ENCODE measurements at regions not wholly inside any gene's neighbourhood (a gene's known extent, or its start where the extent isn't known, plus 50 kb on each side); places are given as distances from the start of the nearest gene placed in this dataset.
"Not testable (repeated sequence)": the region's sequence is repeated elsewhere in the genome, so short reads cannot be mapped to it uniquely, and the experiment has no call there.

DNA sequence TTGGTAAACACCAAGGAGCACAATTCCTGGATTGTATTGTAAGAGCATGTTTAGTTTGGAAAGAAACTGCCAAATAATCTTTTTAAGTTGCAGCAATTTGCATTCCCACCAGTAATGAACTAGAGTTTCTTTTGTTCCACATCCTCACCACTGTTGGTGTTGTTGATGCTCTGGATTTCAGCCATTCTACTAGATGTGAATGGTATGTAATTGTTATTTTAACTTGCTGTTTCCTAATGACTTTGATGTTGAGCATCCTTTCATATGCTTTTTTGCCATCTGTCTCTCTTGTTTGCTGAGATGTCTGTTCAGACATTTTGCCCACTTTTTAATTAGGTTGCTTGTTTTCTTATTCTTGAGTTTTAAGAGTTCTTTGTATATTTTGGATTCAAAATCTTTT lies 1654.1 kb downstream of the GRIK2 start:
- no peak for DNase-seq (ENCODE audit: low spot score)

DNA sequence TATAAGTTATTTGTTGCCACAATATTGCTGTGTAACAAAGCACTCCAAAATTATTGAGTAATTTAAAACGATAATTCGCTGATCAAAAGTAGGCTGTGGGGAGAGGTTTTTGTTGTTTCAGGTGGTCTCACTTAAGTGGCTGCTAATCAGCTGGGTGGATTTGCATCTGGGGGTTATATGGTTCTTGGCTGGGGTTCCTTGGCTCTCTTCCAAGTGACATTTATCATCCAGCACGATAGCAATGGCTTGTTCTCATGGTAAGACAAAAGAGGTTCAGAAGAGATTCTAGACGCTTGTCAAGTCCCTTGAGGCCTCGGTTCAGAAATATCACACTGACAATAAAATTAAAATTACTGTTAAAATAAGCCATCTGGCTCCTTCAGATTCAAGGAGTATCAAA lies 1648.8 kb downstream of the GRIK2 start:
- no peak for DNase-seq (ENCODE audit: low spot score)

DNA sequence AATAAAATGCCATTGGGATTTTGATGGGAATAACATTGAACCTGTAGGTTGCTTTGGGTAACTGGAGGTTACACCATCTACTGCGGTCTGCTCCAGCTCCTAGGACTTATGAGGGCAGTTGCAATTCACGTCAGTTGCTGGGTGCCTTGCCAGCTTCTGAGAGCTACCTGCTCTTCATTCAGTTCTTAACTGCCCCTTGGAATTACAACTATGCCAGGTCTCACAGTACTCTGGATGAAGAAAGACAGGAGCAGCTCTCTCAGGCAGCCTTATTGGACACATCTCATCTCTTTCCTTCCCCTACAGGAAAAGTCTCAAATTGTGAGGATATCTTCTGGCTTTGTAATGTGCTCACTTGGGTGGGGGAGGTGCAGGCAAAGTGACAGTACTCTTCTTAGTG lies 1643.3 kb downstream of the GRIK2 start:
- DNase-seq (ENCODE audit: low spot score): no peak

DNA sequence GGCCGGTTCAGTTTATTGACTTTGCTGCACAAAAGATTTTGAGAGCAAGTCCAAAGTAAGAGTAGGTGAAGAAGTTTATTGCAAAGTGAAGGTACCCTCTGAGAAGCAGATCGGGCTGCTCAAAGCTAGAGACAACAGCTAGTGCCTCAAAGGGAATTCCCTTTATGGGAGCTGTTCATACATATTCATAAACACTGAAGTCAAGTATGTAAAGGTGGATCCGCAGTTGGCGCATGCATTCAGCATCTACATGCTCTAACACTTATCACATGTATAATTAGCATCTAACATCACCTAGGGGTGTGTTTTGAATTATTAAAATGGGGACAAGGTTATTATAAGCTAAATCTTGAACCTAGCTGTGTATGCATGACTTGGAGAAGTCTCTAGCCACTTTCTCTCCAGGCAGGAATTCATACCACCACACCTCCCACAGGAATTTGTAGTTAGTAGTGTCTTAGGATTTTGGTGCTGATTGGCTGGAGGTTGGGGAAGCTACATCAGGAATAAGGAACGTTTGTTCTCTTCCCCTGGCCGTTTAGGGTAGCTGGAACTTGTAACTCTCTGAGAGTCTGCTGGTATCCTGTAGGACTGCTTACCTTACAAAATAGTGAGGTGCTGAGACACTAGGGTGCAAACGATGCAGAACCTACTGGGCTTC lies 1633.9 kb downstream of the GRIK2 start:
- DNase-seq (ENCODE audit: low spot score): no peak

DNA sequence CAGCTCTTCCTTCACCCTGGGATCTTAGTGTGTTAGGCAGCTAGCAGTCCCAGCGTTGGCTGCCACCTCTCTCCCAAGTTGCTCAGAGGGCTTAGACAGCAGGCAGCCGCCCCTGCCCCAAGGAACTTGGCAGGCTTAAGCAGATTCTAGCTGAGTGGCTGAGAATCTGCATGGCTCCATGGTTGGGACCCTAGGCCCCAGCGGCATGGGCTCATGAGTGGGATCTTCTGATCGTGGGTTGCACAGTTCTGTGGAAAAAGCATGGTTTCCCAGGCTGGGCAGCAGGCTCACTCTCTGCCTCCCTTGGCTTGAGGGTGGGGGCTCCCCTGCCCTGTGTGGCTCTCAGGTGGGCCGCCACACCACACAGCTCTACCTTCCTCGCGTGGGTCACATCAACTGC lies 1624.9 kb downstream of the GRIK2 start:
- DNase-seq (ENCODE audit: low spot score): no peak

DNA sequence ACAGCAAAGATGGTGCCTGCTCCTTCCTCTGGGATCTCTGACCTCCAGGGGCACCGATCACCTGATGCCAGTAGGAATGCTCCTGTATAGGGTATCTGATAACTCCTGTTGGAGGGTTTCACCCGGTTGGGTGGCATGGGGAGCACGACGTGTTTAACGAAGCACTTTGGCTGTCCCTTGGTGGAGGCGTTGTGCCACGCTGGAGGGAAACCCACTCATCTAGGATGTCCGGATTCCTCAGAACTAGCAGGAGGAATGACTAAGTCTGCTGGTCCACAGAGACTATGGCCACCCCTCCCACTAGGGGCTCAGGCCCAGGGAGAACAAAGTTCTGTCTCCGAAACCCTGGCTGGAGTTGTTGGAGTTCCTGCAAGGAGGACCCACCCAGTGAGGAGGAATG lies 1624.4 kb downstream of the GRIK2 start:
- no peak for DNase-seq (ENCODE audit: low spot score)

DNA sequence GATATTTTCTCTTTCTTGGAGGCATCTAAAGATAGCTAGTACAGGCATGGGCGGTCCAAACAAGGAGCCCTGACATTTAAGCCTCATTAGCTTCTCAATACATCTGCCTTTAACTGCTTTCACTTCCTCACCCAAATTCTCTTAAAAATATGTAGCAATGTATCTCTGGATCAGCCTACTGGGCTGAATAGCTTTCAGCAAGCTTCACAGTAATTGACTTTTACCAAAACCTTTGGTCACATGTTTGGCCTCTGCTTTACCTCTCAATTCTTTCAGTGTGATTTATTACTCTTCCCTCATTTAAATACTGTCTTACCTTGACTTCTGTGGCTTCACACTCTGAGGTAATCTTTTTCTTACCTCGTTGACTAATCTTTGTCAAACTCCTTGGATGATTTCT lies 1618.1 kb downstream of the GRIK2 start:
- no peak for DNase-seq (ENCODE audit: low spot score)

DNA sequence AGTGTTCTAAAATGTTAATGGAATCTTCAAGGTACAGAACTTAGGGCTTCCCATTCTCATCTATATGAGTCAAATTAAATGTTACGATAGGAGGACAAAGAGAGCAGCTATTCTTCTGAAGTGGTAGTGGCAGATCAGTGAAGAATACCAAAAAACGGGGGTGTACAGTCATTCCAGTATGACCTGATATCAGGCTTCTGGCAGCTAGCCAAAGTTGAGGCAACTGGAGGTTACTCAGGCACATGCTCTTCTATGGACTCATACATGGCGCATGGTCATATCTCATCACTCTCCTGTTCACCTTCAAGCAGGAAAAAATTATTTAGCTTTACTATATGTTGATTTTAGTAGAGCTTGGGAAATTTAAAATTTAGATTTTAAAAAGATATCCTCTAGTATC lies 1608.8 kb downstream of the GRIK2 start:
- DNase-seq (ENCODE audit: low spot score): no peak

DNA sequence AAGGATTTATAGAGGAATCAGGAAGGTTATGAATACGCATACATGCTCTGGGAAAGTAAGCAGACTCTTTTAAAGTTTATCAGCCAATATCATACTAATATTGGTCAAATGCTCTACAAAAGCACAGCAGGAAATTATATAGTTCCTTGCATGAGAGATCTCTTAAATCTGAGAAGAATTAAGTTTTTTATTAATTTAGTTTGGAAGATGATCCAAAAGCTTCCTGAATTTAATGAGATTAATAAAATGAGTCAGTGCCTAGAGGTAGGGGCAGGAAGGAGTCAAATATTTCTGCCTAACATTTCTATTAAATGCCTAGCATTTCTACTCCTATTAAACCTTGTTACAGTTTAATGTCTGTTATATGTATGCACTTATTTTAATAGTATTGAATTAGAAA lies 1608.2 kb downstream of the GRIK2 start:
- no peak for DNase-seq (ENCODE audit: low spot score)

DNA sequence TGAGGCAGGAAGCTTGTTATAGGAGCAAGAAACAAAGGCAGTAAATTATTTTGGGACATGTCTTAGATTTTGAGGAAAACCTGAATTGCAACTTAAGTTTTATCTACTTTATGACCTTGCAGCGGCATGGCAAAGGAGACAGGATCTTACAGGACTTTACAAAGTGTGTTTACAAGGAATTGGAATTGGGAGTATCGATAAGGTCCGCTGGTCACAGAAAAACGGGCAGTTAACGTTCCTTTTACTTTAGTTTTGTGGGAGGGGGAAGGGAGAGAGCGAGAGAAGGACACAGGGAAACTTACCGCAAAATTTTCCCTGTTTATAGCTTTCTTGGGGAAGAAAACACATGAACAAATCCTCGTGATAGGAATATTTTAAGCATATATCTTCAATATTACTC lies 1607.2 kb downstream of the GRIK2 start:
- no peak for DNase-seq (ENCODE audit: low spot score)

DNA sequence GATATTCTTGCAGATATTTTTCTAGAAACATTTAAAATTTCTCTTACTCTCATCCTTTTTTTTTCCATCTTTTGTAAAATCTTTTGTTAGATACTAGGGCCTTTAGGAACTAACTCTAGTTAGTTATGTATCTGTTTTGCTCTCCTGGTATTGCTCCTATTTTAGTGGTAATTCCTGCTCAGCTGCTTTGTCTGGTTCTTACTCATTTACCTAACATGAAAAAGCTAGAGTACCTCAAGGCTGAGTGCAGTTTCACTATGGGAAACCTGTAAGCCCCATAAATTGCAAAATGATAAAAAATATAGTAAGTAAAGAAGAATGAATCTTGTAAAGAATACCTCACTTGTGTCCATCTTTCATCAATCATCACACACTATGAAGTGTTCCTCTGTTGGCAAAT lies 1602.0 kb downstream of the GRIK2 start:
- no peak for DNase-seq (ENCODE audit: low spot score)

DNA sequence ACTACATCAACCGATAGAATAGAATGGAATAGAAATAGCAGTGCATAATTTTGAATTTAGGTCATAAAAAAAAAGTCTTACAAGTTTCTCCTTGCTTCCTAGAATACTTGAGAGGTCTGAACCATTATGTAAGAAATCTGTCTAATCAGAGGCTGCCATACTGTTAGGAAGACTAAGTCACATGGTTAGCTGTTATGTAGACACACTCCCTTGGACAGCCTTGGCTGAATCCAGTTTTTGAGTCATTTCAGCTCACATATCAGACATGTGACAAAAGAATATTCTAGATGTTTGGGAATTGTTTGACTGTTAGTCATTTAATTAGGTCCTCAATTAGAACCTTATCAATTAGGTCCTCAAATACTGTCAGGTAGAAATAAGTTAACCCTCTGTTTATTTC lies 1601.4 kb downstream of the GRIK2 start:
- no peak for DNase-seq (ENCODE audit: low spot score)

DNA sequence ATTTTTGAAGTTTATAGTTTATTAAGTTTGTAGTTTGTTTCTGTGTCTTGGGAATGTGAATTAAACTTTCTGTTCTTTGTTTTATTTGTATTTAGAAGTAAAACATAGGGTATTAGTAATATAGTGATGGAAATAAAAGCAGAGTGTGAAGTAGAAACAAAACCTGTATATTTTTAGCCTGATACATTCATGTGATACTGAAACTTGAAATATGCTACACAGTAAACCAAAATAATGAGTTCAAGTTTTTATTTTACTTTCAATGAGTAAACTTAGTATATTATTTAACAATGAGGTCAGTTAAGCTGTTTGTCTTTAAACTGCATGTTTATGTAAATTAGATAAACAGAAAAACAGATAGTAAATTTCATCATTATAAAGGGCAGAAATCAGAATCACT lies 1592.6 kb downstream of the GRIK2 start:
- no peak for DNase-seq (ENCODE audit: low spot score)

DNA sequence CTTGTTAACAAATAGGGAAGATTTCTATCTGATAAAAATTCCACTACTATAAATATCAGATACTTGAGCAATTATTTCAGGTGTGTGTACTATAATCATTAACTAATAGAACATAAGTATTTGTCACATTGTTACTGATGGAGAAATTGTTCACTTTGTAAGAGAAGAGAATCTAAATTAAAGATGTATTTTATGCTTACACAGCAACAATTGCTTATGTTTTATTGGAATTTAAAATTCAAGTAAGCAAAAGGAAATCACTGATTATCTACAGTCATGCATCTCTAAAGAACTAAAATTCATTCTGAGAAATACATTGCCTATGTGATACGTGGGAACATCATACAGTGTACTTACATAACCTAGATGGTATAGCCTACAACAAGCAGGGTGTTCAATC lies 1590.8 kb downstream of the GRIK2 start:
- DNase-seq (ENCODE audit: low spot score): no peak

DNA sequence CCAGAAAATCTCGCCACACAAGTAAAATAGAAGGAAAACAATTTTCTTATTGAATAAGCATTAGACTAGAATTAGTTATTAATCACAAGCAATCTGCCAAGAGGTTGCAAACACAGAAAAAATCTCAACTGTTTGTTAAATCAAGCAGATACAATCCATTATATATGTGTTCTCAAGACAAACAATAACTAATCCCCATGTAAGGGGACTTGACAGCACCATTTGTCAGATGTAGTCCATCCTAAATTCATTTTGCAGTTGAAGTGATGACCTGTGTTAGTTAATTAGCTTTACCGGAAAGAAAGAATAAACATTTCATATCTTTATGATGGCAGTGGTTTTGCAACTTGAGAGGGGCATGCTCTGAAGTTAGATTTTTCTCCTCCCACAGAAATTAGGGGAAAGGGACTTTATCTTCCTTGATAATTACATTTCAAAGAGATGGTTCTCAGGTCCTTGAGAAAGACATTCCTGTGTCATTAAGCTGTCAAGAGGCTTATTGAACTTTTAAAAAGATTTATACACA lies 1588.0 kb downstream of the GRIK2 start:
- no peak for DNase-seq (ENCODE audit: low spot score)

DNA sequence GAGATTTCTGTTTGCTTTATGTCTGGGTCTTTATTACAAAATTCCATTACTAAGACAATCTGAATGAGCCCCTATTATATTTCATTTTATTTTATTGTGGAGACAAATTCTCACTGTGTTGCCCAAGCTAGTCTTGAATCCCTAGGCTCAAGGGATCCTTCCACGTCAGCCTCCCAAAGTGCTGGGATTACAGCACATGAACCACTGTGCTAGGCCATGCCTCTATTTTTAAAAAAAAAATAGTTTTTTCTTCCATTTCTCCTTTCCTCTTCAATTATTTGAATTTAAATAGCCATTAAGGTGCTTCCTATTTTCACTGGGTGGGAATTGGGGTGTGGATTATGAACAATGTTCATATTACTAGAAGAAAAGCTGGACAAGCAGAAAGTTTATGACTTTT lies 1587.4 kb downstream of the GRIK2 start:
- DNase-seq (ENCODE audit: low spot score): no peak

DNA sequence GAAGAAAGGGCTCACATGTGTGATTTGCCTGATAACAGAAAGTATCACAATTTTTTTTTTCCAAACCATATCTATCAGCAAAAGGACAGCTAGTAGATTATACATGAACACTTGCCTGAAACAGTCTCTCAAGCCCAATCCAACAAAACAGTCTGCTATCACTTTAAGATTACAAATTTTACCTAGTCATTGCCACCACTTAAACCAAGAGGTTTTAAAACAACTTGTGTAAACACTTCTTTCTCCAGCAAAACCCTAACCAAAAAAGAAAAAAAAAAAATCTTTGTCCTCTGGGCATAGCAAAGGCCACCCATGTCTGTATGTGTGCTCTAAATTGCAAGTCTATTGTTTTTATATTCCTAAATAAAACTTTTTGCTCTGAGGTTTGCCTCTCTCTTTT lies 1568.4 kb downstream of the GRIK2 start:
- DNase-seq (ENCODE audit: low spot score): no peak

DNA sequence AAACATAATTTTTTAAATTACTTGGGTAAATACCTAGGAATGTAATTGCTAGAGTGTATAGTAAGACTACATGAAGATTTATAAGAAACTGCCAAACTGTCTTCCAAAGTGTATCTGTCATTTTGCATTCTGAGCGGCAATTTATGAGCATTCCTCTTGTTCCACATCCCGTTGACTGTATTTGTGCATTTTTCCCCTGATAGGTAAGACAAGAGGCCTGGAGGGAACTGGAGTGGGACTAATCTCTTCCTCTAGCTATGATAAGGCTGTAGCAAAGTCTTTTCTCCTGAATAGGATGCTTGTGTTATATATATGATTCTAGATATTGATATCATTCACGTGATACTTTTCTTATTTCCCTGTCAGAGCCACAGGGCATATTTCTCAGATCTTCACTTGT lies 1557.5 kb downstream of the GRIK2 start:
- no peak for DNase-seq (ENCODE audit: low spot score)

DNA sequence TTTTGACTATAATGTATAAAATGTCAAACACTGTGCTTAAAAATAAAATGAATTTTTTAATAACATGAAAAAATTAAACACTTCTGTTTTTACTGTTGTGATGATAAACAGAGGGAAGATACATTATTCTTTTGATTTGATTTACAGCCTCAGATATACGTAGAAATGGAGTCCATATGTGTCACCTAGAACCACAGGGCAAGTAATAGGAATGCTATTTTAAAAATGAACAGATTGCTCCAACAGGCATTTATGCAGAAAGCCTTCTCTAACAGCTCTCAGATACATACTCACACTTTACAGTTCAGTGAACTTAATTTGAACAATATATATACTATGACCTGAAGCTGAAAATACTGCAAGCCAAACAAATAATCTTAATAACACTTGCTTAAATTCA lies 1551.0 kb downstream of the GRIK2 start:
- no peak for DNase-seq (ENCODE audit: low spot score)

DNA sequence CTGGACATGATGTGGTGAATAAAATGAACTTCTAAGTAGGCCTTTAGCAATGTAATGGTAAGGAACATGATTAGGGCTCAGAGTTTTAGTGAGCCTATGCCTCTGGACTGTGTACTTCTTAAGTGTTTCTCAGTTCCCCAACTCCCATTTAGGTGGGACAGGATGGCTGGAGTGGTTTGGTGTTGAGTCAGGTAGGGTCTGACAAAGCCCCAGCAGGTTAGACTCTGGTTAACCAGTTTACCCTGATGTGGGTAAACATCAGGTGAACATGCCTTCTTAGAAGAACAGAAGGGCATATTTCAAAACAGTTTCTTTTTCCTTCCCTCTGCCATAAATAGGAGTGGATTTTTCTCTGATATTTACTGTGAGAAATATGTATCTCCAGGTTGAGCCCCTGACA lies 1548.7 kb downstream of the GRIK2 start:
- no peak for DNase-seq (ENCODE audit: low spot score)

DNA sequence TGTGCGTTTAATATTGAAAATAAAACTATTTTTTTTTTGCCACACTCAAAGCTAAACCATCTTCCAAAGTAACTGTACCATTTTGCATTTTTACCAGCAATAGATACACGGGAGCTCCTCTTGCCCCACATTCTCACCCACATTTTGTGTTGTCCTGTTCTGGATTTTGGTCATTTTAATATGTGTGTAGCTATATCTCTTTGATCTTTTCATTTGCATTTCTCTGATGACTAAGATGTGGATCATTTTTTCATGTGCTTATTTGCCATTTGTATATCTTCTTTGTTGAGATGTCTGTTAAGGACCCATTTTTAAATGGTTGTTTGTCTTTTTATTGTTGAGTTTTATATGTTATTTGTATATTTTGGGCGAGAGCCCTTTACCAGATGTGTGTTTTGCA lies 1543.5 kb downstream of the GRIK2 start:
- DNase-seq (ENCODE audit: low spot score): no peak

DNA sequence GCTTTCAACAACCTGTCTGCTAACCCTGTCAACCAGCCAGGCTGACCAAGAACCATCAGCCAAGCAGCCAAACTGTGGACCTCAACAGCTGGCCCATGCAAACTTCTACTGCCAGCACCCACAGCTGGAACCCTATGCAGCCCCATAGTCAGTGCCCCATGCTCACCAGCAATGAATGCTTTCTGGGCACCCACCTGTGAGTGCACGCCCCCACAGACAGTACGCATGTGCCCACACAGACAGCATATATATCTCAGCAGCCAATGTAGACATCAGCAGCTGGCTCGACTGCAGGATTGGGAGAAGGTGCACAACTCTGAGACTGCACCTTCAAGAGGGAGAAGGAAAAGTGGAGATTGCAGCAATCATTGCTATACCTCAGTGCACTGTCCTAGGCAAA lies 1534.6 kb downstream of the GRIK2 start:
- no peak for DNase-seq (ENCODE audit: low spot score)

DNA sequence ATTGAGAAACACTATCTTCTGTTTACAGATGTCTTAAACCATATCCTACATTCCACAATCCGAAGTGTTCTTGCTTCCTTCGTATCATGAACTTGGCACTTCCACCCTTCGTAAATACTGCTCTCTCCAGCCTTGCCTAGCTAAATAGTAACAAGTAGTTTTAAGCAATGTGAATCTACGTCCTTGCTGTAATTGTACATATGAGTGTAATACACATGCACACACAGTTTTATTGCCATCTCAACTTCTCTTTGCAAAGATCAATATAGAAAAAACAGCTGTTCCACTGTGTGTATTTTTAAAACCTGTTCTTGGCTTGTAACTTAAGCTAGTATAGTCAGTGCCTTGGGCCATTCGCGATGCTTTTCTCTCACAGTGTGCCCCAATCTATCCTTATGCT lies 1524.7 kb downstream of the GRIK2 start:
- no peak for DNase-seq (ENCODE audit: low spot score)

DNA sequence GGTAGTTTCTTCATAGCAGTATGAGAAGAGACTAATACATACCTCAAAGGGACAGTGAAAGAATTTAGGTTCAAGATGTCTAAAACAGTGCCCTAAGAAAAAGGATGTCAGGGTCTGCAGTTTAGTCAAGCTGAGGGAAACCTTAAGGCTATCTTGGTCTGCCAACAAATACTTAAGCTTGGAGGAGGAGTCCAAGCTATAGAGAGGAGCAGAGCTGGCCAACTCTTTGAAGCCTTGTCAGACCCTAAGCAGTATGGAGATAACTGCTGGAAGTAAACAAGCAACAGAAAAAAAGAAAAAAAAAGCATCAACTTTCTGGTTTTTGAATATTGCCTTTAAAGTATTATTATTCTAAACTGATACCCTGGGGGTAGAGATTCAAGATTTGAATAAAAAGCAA lies 1518.1 kb downstream of the GRIK2 start:
- no peak for DNase-seq (ENCODE audit: low spot score)

DNA sequence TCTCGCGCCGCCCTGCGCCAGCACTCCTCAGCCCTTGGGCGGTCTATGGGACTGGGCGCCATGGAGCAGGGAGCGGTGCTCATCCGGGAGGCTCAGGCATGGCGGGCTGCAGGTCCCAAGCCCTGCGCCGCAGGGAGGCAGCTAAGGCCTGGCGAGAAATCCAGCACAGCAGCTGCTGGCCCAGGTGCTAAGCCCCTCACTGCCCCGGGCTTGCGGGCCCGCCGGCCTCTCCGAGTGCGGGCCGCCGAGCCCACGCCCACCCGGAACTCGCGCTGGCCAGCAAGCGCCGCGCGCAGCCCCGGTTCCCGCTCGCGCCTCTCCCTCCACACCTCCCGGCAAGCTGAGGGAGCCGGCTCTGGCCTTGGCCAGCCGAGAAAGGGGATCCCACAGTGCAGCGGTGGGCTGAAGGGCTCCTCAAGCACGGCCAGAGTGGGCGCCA lies 1517.2 kb downstream of the GRIK2 start:
- DNase-seq (ENCODE audit: low spot score): not testable (repeated sequence)

Data from COLO829 (cell line).